ENCODE measurements at regions not wholly inside any gene's neighbourhood (a gene's known extent, or its start where the extent isn't known, plus 50 kb on each side); places are given as distances from the start of the nearest gene placed in this dataset.

DNA sequence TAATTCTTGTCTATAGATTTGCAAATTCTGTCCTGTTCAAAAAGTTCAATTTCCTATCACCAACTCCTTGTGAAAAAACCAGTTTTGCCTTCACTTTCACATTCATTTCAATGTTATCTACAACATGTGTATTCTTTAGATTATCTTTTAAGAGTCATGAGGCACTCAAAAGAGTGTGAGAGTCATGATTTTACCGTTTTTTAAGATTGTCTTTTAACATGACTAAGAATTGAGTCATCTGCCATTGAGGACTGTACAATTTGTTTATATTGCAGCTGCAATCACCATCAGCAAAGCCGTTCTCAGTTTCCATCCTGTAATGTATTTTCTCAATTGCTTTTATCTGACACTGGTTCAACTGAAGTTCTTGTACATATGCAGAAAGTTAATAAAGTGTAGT, 275.8 kb downstream of the LNPK start:
- TF ChIP-seq ZFP30 (CRISPR knock-in tag; IDR thresholded peaks at IDR 0.05) (no peak), PPARA (CRISPR knock-in tag; IDR thresholded peaks at IDR 0.05; ENCODE audit: borderline replicate concordance) (no peak)
- ATAC-seq = no peak

DNA sequence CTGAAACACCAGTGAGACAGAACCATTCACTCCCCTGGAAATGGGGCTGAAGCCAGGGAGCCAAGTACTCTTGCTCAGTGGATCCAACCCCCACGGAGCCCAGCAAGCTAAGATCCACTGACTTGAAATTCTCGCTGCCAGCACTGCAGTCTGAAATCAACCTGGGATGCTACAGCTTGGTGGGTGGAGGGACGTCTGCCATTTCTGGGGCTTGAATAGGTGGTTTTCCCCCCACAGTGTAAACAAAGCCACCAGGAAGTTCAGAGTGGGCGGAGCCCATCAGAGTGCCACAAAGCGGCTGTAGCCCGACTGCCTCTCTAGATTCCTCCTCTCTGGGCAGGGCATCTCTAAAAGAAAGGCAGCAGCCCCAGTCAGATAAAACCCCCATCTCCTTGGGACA, 292.8 kb downstream of the LNPK start:
- TF ChIP-seq, protein P1, sequence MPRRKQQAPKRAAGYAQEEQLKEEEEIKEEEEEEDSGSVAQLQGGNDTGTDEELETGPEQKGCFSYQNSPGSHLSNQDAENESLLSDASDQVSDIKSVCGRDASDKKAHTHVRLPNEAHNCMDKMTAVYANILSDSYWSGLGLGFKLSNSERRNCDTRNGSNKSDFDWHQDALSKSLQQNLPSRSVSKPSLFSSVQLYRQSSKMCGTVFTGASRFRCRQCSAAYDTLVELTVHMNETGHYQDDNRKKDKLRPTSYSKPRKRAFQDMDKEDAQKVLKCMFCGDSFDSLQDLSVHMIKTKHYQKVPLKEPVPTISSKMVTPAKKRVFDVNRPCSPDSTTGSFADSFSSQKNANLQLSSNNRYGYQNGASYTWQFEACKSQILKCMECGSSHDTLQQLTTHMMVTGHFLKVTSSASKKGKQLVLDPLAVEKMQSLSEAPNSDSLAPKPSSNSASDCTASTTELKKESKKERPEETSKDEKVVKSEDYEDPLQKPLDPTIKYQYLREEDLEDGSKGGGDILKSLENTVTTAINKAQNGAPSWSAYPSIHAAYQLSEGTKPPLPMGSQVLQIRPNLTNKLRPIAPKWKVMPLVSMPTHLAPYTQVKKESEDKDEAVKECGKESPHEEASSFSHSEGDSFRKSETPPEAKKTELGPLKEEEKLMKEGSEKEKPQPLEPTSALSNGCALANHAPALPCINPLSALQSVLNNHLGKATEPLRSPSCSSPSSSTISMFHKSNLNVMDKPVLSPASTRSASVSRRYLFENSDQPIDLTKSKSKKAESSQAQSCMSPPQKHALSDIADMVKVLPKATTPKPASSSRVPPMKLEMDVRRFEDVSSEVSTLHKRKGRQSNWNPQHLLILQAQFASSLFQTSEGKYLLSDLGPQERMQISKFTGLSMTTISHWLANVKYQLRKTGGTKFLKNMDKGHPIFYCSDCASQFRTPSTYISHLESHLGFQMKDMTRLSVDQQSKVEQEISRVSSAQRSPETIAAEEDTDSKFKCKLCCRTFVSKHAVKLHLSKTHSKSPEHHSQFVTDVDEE (CRISPR knock-in tag; IDR thresholded peaks at IDR 0.05) = no peak
- TF ChIP-seq ZNF8 (CRISPR knock-in tag; IDR thresholded peaks at IDR 0.05) (no peak), BACH2 (CRISPR knock-in tag; IDR thresholded peaks at IDR 0.05; ENCODE audit: borderline replicate concordance) (no peak), TOX (CRISPR knock-in tag; IDR thresholded peaks at IDR 0.05; ENCODE audit: borderline replicate concordance) (no peak), ZC3H10 (CRISPR knock-in tag; IDR thresholded peaks at IDR 0.05) (no peak), ZNF565 (CRISPR knock-in tag; conservative IDR thresholded peaks at IDR 0.05; ENCODE audit: low read depth) (no peak), SNAI2 (CRISPR knock-in tag; IDR thresholded peaks at IDR 0.05) (no peak), GLIS3 (CRISPR knock-in tag; IDR thresholded peaks at IDR 0.05) (no peak), ISL1 (CRISPR knock-in tag; IDR thresholded peaks at IDR 0.05) (no peak), ZNF70 (CRISPR knock-in tag; IDR thresholded peaks at IDR 0.05) (no peak), RARB (CRISPR knock-in tag; IDR thresholded peaks at IDR 0.05) (no peak)
- TF ChIP-seq, protein P2, sequence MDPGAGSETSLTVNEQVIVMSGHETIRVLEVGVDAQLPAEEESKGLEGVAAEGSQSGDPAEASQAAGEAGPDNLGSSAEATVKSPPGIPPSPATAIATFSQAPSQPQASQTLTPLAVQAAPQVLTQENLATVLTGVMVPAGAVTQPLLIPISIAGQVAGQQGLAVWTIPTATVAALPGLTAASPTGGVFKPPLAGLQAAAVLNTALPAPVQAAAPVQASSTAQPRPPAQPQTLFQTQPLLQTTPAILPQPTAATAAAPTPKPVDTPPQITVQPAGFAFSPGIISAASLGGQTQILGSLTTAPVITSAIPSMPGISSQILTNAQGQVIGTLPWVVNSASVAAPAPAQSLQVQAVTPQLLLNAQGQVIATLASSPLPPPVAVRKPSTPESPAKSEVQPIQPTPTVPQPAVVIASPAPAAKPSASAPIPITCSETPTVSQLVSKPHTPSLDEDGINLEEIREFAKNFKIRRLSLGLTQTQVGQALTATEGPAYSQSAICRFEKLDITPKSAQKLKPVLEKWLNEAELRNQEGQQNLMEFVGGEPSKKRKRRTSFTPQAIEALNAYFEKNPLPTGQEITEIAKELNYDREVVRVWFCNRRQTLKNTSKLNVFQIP (CRISPR knock-in tag; IDR thresholded peaks at IDR 0.05; ENCODE audit: borderline replicate concordance, low read depth) = no peak
- TF ChIP-seq, protein P3, sequence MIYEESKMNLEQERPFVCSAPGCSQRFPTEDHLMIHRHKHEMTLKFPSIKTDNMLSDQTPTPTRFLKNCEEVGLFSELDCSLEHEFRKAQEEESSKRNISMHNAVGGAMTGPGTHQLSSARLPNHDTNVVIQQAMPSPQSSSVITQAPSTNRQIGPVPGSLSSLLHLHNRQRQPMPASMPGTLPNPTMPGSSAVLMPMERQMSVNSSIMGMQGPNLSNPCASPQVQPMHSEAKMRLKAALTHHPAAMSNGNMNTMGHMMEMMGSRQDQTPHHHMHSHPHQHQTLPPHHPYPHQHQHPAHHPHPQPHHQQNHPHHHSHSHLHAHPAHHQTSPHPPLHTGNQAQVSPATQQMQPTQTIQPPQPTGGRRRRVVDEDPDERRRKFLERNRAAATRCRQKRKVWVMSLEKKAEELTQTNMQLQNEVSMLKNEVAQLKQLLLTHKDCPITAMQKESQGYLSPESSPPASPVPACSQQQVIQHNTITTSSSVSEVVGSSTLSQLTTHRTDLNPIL (CRISPR knock-in tag; IDR thresholded peaks at IDR 0.05; ENCODE audit: low read depth) = no peak
- TF ChIP-seq, protein P4, sequence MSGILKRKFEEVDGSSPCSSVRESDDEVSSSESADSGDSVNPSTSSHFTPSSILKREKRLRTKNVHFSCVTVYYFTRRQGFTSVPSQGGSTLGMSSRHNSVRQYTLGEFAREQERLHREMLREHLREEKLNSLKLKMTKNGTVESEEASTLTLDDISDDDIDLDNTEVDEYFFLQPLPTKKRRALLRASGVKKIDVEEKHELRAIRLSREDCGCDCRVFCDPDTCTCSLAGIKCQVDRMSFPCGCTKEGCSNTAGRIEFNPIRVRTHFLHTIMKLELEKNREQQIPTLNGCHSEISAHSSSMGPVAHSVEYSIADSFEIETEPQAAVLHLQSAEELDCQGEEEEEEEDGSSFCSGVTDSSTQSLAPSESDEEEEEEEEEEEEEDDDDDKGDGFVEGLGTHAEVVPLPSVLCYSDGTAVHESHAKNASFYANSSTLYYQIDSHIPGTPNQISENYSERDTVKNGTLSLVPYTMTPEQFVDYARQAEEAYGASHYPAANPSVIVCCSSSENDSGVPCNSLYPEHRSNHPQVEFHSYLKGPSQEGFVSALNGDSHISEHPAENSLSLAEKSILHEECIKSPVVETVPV (CRISPR knock-in tag; IDR thresholded peaks at IDR 0.05) = no peak
- ATAC-seq = no peak

DNA sequence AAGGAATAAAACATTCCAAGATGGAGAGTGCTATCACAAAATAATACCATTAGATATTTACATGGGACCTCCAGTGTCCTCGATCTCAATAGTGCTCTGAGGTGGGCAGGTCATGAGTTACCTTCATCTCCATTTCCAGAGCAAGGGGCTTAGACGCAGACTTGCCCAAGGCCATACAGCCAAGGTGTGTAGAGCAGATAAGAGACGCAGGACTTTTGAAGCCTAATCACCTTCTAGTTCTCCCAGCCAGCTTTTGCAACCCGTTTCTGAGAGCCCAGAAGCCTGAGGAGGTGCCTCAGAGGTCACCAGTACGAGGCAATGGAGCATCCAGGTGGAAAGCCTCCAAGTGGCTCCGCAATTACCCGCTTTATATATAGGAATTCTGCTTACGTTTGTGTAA, 294.7 kb downstream of the LNPK start:
- ATAC-seq = no peak
- no peak for TF ChIP-seq ZNF70 (CRISPR knock-in tag; IDR thresholded peaks at IDR 0.05)
- no peak for TF ChIP-seq ESRRG (CRISPR knock-in tag; IDR thresholded peaks at IDR 0.05)
- TF ChIP-seq, protein P5, sequence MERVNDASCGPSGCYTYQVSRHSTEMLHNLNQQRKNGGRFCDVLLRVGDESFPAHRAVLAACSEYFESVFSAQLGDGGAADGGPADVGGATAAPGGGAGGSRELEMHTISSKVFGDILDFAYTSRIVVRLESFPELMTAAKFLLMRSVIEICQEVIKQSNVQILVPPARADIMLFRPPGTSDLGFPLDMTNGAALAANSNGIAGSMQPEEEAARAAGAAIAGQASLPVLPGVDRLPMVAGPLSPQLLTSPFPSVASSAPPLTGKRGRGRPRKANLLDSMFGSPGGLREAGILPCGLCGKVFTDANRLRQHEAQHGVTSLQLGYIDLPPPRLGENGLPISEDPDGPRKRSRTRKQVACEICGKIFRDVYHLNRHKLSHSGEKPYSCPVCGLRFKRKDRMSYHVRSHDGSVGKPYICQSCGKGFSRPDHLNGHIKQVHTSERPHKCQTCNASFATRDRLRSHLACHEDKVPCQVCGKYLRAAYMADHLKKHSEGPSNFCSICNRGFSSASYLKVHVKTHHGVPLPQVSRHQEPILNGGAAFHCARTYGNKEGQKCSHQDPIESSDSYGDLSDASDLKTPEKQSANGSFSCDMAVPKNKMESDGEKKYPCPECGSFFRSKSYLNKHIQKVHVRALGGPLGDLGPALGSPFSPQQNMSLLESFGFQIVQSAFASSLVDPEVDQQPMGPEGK (CRISPR knock-in tag; IDR thresholded peaks at IDR 0.05; ENCODE audit: borderline replicate concordance) = no peak
- TF ChIP-seq ZC3H10 (CRISPR knock-in tag; IDR thresholded peaks at IDR 0.05) = no peak
- no peak for TF ChIP-seq ZFP30 (CRISPR knock-in tag; IDR thresholded peaks at IDR 0.05)
- no peak for TF ChIP-seq PPARA (CRISPR knock-in tag; IDR thresholded peaks at IDR 0.05; ENCODE audit: borderline replicate concordance)
- TF ChIP-seq, protein P2 (CRISPR knock-in tag; IDR thresholded peaks at IDR 0.05; ENCODE audit: borderline replicate concordance, low read depth) = no peak
- TF ChIP-seq, protein P1 (CRISPR knock-in tag; IDR thresholded peaks at IDR 0.05) = no peak
- no peak for TF ChIP-seq ISL1 (CRISPR knock-in tag; IDR thresholded peaks at IDR 0.05)
- no peak for TF ChIP-seq TOX (CRISPR knock-in tag; IDR thresholded peaks at IDR 0.05; ENCODE audit: borderline replicate concordance)
- no peak for TF ChIP-seq CSDC2 (CRISPR knock-in tag; IDR thresholded peaks at IDR 0.05)
- TF ChIP-seq, protein P4 (CRISPR knock-in tag; IDR thresholded peaks at IDR 0.05) = no peak
- TF ChIP-seq RARB (CRISPR knock-in tag; IDR thresholded peaks at IDR 0.05) = no peak
- TF ChIP-seq BACH2 (CRISPR knock-in tag; IDR thresholded peaks at IDR 0.05; ENCODE audit: borderline replicate concordance) = no peak
- no peak for TF ChIP-seq ARNTL (CRISPR knock-in tag; IDR thresholded peaks at IDR 0.05; ENCODE audit: borderline replicate concordance, low read depth)
- TF ChIP-seq ZNF8 (CRISPR knock-in tag; IDR thresholded peaks at IDR 0.05) = no peak
- no peak for TF ChIP-seq TCF4 (CRISPR knock-in tag; IDR thresholded peaks at IDR 0.05; ENCODE audit: borderline replicate concordance)
